ENCODE measurements at regions not wholly inside any gene's neighbourhood (a gene's known extent, or its start where the extent isn't known, plus 50 kb on each side); places are given as distances from the start of the nearest gene placed in this dataset.
"Not testable (repeated sequence)": the region's sequence is repeated elsewhere in the genome, so short reads cannot be mapped to it uniquely, and the experiment has no call there.

DNA sequence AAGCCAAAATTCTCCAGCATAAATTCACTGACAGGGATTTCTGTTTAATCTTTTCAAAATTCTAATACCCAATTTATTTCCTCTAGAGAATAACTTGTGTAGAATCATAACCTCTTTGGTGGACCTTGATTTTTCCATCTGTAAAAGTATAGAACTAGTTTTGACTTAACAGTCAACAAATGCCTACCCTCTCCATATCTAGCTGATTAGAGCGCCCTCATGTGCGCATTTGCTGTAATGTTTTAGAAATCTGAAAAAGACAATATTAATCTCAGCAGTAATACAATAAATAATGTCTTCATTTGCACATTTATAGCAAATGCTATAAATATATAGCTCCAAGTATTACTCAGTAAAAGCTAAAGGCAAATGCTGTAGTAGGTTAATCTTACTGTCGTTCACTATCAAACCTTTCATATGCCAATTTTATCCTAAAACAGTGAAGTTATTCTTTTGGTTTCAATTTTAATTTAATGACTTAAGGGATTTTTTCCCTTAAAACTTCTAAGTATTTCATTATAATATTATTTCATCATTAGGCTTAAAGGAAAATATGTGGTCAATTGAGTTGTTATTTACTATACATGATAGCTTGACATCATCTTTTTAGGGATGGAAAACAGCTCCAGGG is 153.6 kb upstream of the EFCAB3 start:
- intact Hi-C loops (cut with micrococcal nuclease; ENCODE audit: unreplicated experiment); in situ Hi-C loops (cut with HindIII; ENCODE audit: low pct_unique_long_range_greater_than_20kb, low sequenced_read_pairs); CTCF ChIA-PET; H3K36me3 ChIP-seq (ENCODE audit: control insufficient read depth, insufficient read depth, low read length); H3K4me1 ChIP-seq (ENCODE audit: control insufficient read depth, insufficient read depth, low read length); H3K4me3 ChIP-seq (ENCODE audit: low read depth in 2 of 2, low read length in 2 of 2); POLR2A ChIA-PET; H3K9me3 ChIP-seq (ENCODE audit: control insufficient read depth, insufficient read depth, low read depth, low read length); ATAC-seq; H3K27ac ChIP-seq (ENCODE audit: low read length); H3K27me3 ChIP-seq (ENCODE audit: control insufficient read depth, insufficient read depth, low read length); BruUV-seq (replicated peaks); DNase-seq (ENCODE audit: low read depth, low spot score): not testable (repeated sequence)
- TF ChIP-seq, protein P1, sequence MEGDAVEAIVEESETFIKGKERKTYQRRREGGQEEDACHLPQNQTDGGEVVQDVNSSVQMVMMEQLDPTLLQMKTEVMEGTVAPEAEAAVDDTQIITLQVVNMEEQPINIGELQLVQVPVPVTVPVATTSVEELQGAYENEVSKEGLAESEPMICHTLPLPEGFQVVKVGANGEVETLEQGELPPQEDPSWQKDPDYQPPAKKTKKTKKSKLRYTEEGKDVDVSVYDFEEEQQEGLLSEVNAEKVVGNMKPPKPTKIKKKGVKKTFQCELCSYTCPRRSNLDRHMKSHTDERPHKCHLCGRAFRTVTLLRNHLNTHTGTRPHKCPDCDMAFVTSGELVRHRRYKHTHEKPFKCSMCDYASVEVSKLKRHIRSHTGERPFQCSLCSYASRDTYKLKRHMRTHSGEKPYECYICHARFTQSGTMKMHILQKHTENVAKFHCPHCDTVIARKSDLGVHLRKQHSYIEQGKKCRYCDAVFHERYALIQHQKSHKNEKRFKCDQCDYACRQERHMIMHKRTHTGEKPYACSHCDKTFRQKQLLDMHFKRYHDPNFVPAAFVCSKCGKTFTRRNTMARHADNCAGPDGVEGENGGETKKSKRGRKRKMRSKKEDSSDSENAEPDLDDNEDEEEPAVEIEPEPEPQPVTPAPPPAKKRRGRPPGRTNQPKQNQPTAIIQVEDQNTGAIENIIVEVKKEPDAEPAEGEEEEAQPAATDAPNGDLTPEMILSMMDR (IDR thresholded peaks at IDR 0.05), result peak; percentile 53; the same call in 1 of the 2 replicates

DNA sequence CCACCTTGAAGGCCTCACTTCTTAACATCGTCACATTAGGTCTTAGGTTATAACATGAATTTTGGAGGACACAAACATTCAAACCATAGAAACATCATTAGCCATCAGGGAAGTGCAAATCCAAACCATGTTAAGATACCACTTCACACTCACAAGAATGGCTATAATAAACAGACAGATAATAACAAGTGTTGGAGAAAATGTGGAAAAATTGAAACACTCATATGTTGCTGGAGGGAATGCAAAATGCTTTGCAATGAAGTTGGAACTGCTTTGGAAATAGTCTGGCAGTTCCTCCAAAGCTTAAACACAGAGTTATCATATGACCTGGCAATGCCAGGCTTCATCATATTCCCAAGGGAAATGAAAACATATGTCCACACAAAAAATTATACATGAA is 156.8 kb upstream of the EFCAB3 start:
- H3K27me3 ChIP-seq (ENCODE audit: control insufficient read depth, insufficient read depth, low read length); H3K36me3 ChIP-seq (ENCODE audit: control insufficient read depth, insufficient read depth, low read length); H3K9me3 ChIP-seq (ENCODE audit: control insufficient read depth, insufficient read depth, low read depth, low read length); DNase-seq (ENCODE audit: low read depth, low spot score); CTCF ChIA-PET; H3K27ac ChIP-seq (ENCODE audit: low read length); intact Hi-C loops (cut with micrococcal nuclease; ENCODE audit: unreplicated experiment); BruUV-seq (replicated peaks); in situ Hi-C loops (cut with HindIII; ENCODE audit: low pct_unique_long_range_greater_than_20kb, low sequenced_read_pairs); H3K4me1 ChIP-seq (ENCODE audit: control insufficient read depth, insufficient read depth, low read length); H3K4me3 ChIP-seq (ENCODE audit: low read depth in 2 of 2, low read length in 2 of 2); POLR2A ChIA-PET; ATAC-seq: not testable (repeated sequence)

DNA sequence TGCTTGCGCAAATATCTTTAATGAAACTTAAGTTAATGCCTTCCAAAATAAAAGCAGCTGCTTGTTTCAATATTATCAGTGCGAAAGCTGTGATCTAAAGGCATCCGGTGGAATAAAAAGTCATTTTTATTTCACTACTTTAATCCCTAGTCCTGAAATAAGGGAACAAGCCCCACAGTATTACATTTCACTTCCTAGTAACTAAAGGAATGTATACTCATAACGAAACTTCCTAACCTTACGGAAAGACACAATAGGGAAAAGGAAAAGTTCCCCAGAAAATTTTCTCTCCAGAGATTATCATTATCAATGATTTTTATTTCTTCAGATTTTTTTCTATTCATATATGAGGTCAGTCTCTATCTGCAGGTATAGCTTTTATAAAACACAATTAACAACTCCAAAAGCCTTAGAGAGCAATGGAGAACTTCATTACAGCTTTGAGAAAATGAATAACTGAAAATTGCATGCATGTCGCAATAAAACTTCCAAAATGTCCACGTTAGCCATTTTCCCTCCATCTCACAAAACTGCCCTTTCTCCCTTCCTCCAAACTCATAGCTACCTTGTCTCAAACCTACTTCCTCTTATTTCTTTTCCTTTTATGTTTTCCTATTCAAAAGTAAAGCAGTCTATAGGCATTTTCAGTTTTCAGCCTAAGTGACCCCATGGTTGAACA is 154.3 kb upstream of the MED13 start:
- CTCF ChIA-PET, result no interaction called here
- DNase-seq (ENCODE audit: low read depth, low spot score), result no peak
- no peak overlapping the region for H3K27ac ChIP-seq (ENCODE audit: low read length)
- H3K9me3 ChIP-seq (ENCODE audit: control insufficient read depth, insufficient read depth, low read depth, low read length), result no peaks in the 10 kb centered on the region
- no peak overlapping the region for H3K4me3 ChIP-seq (ENCODE audit: low read depth in 2 of 2, low read length in 2 of 2)
- H3K36me3 ChIP-seq (ENCODE audit: control insufficient read depth, insufficient read depth, low read length), result no peaks in the 10 kb centered on the region
- TF ChIP-seq, protein P2, sequence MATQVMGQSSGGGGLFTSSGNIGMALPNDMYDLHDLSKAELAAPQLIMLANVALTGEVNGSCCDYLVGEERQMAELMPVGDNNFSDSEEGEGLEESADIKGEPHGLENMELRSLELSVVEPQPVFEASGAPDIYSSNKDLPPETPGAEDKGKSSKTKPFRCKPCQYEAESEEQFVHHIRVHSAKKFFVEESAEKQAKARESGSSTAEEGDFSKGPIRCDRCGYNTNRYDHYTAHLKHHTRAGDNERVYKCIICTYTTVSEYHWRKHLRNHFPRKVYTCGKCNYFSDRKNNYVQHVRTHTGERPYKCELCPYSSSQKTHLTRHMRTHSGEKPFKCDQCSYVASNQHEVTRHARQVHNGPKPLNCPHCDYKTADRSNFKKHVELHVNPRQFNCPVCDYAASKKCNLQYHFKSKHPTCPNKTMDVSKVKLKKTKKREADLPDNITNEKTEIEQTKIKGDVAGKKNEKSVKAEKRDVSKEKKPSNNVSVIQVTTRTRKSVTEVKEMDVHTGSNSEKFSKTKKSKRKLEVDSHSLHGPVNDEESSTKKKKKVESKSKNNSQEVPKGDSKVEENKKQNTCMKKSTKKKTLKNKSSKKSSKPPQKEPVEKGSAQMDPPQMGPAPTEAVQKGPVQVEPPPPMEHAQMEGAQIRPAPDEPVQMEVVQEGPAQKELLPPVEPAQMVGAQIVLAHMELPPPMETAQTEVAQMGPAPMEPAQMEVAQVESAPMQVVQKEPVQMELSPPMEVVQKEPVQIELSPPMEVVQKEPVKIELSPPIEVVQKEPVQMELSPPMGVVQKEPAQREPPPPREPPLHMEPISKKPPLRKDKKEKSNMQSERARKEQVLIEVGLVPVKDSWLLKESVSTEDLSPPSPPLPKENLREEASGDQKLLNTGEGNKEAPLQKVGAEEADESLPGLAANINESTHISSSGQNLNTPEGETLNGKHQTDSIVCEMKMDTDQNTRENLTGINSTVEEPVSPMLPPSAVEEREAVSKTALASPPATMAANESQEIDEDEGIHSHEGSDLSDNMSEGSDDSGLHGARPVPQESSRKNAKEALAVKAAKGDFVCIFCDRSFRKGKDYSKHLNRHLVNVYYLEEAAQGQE (IDR thresholded peaks at IDR 0.05; ENCODE audit: insufficient read depth in 1 of 2, low read depth in 2 of 2, low read length in 1 of 2), result no peak
- TF ChIP-seq TCF7L2 (IDR thresholded peaks at IDR 0.05; ENCODE audit: low read depth, low read length), result no peak
- TF ChIP-seq, protein P1 (IDR thresholded peaks at IDR 0.05), result no peak
- no peak for TF ChIP-seq SIN3A (IDR thresholded peaks at IDR 0.05; ENCODE audit: borderline replicate concordance, insufficient read depth, low read depth, low read length)
- no peak for TF ChIP-seq POLR2AphosphoS5 (IDR thresholded peaks at IDR 0.05; ENCODE audit: low read depth, low read length)
- in situ Hi-C loops (cut with HindIII; ENCODE audit: low pct_unique_long_range_greater_than_20kb, low sequenced_read_pairs), result no loop called here
- POLR2A ChIA-PET, result no interaction called here
- H3K27me3 ChIP-seq (ENCODE audit: control insufficient read depth, insufficient read depth, low read length), result no peaks in the 10 kb centered on the region; the same call in 1 of the 2 replicates
- no TSS peak for BruUV-seq (replicated peaks)
- H3K4me1 ChIP-seq (ENCODE audit: control insufficient read depth, insufficient read depth, low read length), result no peaks in the 10 kb centered on the region
- no peak for ATAC-seq
- intact Hi-C loops (cut with micrococcal nuclease; ENCODE audit: unreplicated experiment), result no loop called here
